Transverse colon (tissue), 4 donors: ENCODE measurements at regions not wholly inside any gene's neighbourhood (a gene's known extent, or its start where the extent isn't known, plus 50 kb on each side); places are given as distances from the start of the nearest gene placed in this dataset.
"Not testable (repeated sequence)": the region's sequence is repeated elsewhere in the genome, so short reads cannot be mapped to it uniquely, and the experiment has no call there.

Experiments
- DNase-seq: peaks from one replicate; pipeline ENCODE4 v3.0.0-alpha.2; 2019
- H3K27ac ChIP-seq, 4 donors: fragments of 200-600 bp; sonication (generic); 2 replicates each; pipeline ENCODE4 v1.5.1; 2016 to 2018; ENCODE audit warnings: inconsistent platforms in 4 of 4
- H3K27me3 ChIP-seq: fragments of 200-600 bp; sonication (generic); 2 replicates; pipeline ENCODE4 v1.5.1; 2017; ENCODE audit warnings: inconsistent platforms
- H3K36me3 ChIP-seq, 4 donors: fragments of 200-600 bp; sonication (generic); 2 replicates each; pipeline ENCODE4 v1.5.1; 2017 to 2019; ENCODE audit warnings: inconsistent platforms in 4 of 4
- H3K4me1 ChIP-seq, 4 donors: fragments of 200-600 bp; sonication (generic); 2 replicates each; pipeline ENCODE4 v1.5.1; 2017 to 2020; ENCODE audit warnings: inconsistent platforms in 4 of 4
- H3K4me3 ChIP-seq, 4 donors: fragments of 200-600 bp; sonication (generic); 1 replicate in 1 of 4; 2 replicates in 3 of 4; pipeline versions ENCODE4 v1.5.1 to v1.6.1; 2017 to 2019; ENCODE audit warnings: inconsistent platforms in 4 of 4
- H3K9me3 ChIP-seq, 2 donors: fragments of 200-600 bp; sonication (generic); 2 replicates each; pipeline ENCODE4 v1.5.1; 2017 to 2019; ENCODE audit warnings: inconsistent platforms in 2 of 2
- CTCF ChIP-seq, 5 experiments: fragments of 200-600 bp in 3 of 5; fragments of 450-650 bp in 2 of 5; sonication (generic) in 3 of 5; IDR thresholded peaks; 1 replicate in 2 of 5; 2 replicates in 3 of 5; pipeline ENCODE4 v1.5.1; 2016 to 2017; ENCODE audit warnings: antibody characterized with exemption in 5 of 5, inconsistent platforms in 3 of 5, mild to moderate bottlenecking in 2 of 5, moderate library complexity in 1 of 5
- EP300 ChIP-seq: sonication (generic); formaldehyde crosslinking; IDR thresholded peaks from one replicate; pipeline ENCODE4 v1.6.1; 2017; ENCODE audit warnings: antibody characterized with exemption, low read depth
- POLR2A ChIP-seq: fragments of 450-650 bp; IDR thresholded peaks from one replicate; pipeline ENCODE4 v1.6.1; 2016; ENCODE audit warnings: antibody characterized with exemption, mild to moderate bottlenecking, moderate library complexity
- POLR2AphosphoS5 ChIP-seq, 3 donors: sonication (generic); formaldehyde crosslinking; IDR thresholded peaks; one replicate each; pipeline ENCODE4 v1.6.1; 2016; ENCODE audit warnings: antibody characterized with exemption in 3 of 3
- WGBS, 2 donors: methylation state at CpG; one replicate each; pipeline ENCODE4 v1.1.5; 2018; ENCODE audit warnings: low coverage in 1 of 2; 5-methylcytosine and 5-hydroxymethylcytosine counted together
- in situ Hi-C, 4 donors: fragments of 200-750 bp; cut with MboI; loops; one replicate each; pipeline versions ENCODE4 v1.15.0 to v1.15.1; 2017; ENCODE audit warnings: low sequenced_read_pairs in 3 of 4, low pct_ligation_motif_present in 1 of 4, low pct_unique_long_range_greater_than_20kb in 1 of 4
- intact Hi-C: fragments of 100-400 bp; cut with DNase I; formaldehyde crosslinking; loops from one replicate; pipeline ENCODE4 v1.15.1; 2023; ENCODE audit warnings: low total_unique reads

GRCh38 chr1:157304271-157304670 is 166.1 kb upstream of the ETV3 start:
- Histone ChIP-seq H3K4me1 (no peaks in the 10 kb centered on the region), H3K36me3 (no peaks in the 10 kb centered on the region), H3K9me3 (no peaks in the 10 kb centered on the region), H3K4me3 (no peak overlapping the region), H3K27ac (no peak overlapping the region), H3K27me3 (no peaks in the 10 kb centered on the region)
- in situ Hi-C loops, result no loop called here
- TF ChIP-seq CTCF (IDR thresholded peaks at IDR 0.05) (no peak), POLR2AphosphoS5 (IDR thresholded peaks at IDR 0.05) (no peak), POLR2A (no peak), EP300 (no peak)
- WGBS, 2 donors, result 0% methylated on average over 1 of the region's 1 CpG; no CpG with 5 or more reads in 1 of the 2 donors
- no peak for DNase-seq
- intact Hi-C loops, result no loop called here

- H3K36me3 ChIP-seq, result no peaks in the 10 kb centered on the region
- in situ Hi-C loops (no loop called here), intact Hi-C loops (no loop called here)
- no peak overlapping the region for H3K27ac ChIP-seq
- H3K27me3 ChIP-seq, result no peaks in the 10 kb centered on the region
- DNase-seq, result no peak
- H3K4me1 ChIP-seq, result no peaks in the 10 kb centered on the region
- 79 to 82% methylated on average over 4 of the region's 4 CpGs for WGBS, 2 donors
- no peak overlapping the region for H3K4me3 ChIP-seq
- no peak for TF ChIP-seq POLR2A
- TF ChIP-seq CTCF (IDR thresholded peaks at IDR 0.05), result no peak
- no peak for TF ChIP-seq POLR2AphosphoS5 (IDR thresholded peaks at IDR 0.05)
- no peak for TF ChIP-seq EP300
- H3K9me3 ChIP-seq, result no peaks in the 10 kb centered on the region
These were observed 164.5 kb upstream of the ETV3 start for GRCh38 chr1:157302724-157303123.

GRCh38 chr1:157302199-157302497 is 164.0 kb upstream of the ETV3 start:
- in situ Hi-C loops, result no loop called here
- intact Hi-C loops, result no loop called here
- H3K4me1 ChIP-seq, result no peaks in the 10 kb centered on the region
- no peak overlapping the region for H3K27ac ChIP-seq
- no peaks in the 10 kb centered on the region for H3K36me3 ChIP-seq
- TF ChIP-seq EP300, result no peak
- TF ChIP-seq CTCF (IDR thresholded peaks at IDR 0.05), result no peak
- H3K27me3 ChIP-seq, result no peaks in the 10 kb centered on the region
- DNase-seq, result no peak
- H3K4me3 ChIP-seq, result no peak overlapping the region
- no peaks in the 10 kb centered on the region for H3K9me3 ChIP-seq
- whole genome bisulfite sequencing, 2 donors, result 77% methylated on average over 3 of the region's 3 CpGs

GRCh38 chr1:157301477-157302198 is 163.4 kb upstream of the ETV3 start:
- Histone ChIP-seq H3K4me3 (no peak overlapping the region), H3K9me3 (no peaks in the 10 kb centered on the region), H3K36me3 (no peaks in the 10 kb centered on the region), H3K27me3 (no peaks in the 10 kb centered on the region), H3K4me1 (no peaks in the 10 kb centered on the region), H3K27ac (no peak overlapping the region)
- in situ Hi-C loops, result no loop called here
- 67 to 73% methylated on average over 1 to 2 of the region's 2 CpGs for WGBS, 2 donors
- DNase-seq, result no peak
- intact Hi-C loops, result no loop called here
- TF ChIP-seq POLR2AphosphoS5 (IDR thresholded peaks at IDR 0.05) (no peak), CTCF (IDR thresholded peaks at IDR 0.05) (no peak), POLR2A (no peak), EP300 (no peak)

- H3K4me3 ChIP-seq, H3K9me3 ChIP-seq, H3K4me1 ChIP-seq, in situ Hi-C loops, H3K36me3 ChIP-seq, H3K27ac ChIP-seq, DNase-seq, H3K27me3 ChIP-seq, intact Hi-C loops: not testable (repeated sequence)
- 86 to 93% methylated on average over 2 to 10 of the region's 10 CpGs for WGBS, 2 donors
These were observed 156.4 kb upstream of the ETV3 start for GRCh38 chr1:157294387-157295145.
